Transverse colon (tissue), 4 donors: ENCODE measurements at regions not wholly inside any gene's neighbourhood (a gene's known extent, or its start where the extent isn't known, plus 50 kb on each side); places are given as distances from the start of the nearest gene placed in this dataset.

Source experiments
- DNase-seq: peaks from one replicate; pipeline ENCODE4 v3.0.0-alpha.2; 2019
- H3K27ac ChIP-seq, 4 donors: fragments of 200-600 bp; sonication (generic); 2 replicates each; pipeline ENCODE4 v1.5.1; 2016 to 2018; ENCODE audit warnings: inconsistent platforms in 4 of 4
- H3K27me3 ChIP-seq: fragments of 200-600 bp; sonication (generic); 2 replicates; pipeline ENCODE4 v1.5.1; 2017; ENCODE audit warnings: inconsistent platforms
- H3K36me3 ChIP-seq, 4 donors: fragments of 200-600 bp; sonication (generic); 2 replicates each; pipeline ENCODE4 v1.5.1; 2017 to 2019; ENCODE audit warnings: inconsistent platforms in 4 of 4
- H3K4me1 ChIP-seq, 4 donors: fragments of 200-600 bp; sonication (generic); 2 replicates each; pipeline ENCODE4 v1.5.1; 2017 to 2020; ENCODE audit warnings: inconsistent platforms in 4 of 4
- H3K4me3 ChIP-seq, 4 donors: fragments of 200-600 bp; sonication (generic); 1 replicate in 1 of 4; 2 replicates in 3 of 4; pipeline versions ENCODE4 v1.5.1 to v1.6.1; 2017 to 2019; ENCODE audit warnings: inconsistent platforms in 4 of 4
- H3K9me3 ChIP-seq, 2 donors: fragments of 200-600 bp; sonication (generic); 2 replicates each; pipeline ENCODE4 v1.5.1; 2017 to 2019; ENCODE audit warnings: inconsistent platforms in 2 of 2
- EP300 ChIP-seq: sonication (generic); formaldehyde crosslinking; IDR thresholded peaks from one replicate; pipeline ENCODE4 v1.6.1; 2017; ENCODE audit warnings: antibody characterized with exemption, low read depth
- POLR2A ChIP-seq: fragments of 450-650 bp; IDR thresholded peaks from one replicate; pipeline ENCODE4 v1.6.1; 2016; ENCODE audit warnings: antibody characterized with exemption, mild to moderate bottlenecking, moderate library complexity
- POLR2AphosphoS5 ChIP-seq, 3 donors: sonication (generic); formaldehyde crosslinking; IDR thresholded peaks; one replicate each; pipeline ENCODE4 v1.6.1; 2016; ENCODE audit warnings: antibody characterized with exemption in 3 of 3
- WGBS, 2 donors: methylation state at CpG; one replicate each; pipeline ENCODE4 v1.1.5; 2018; ENCODE audit warnings: low coverage in 1 of 2; 5-methylcytosine and 5-hydroxymethylcytosine counted together
- in situ Hi-C, 4 donors: fragments of 200-750 bp; cut with MboI; loops; one replicate each; pipeline versions ENCODE4 v1.15.0 to v1.15.1; 2017; ENCODE audit warnings: low sequenced_read_pairs in 3 of 4, low pct_ligation_motif_present in 1 of 4, low pct_unique_long_range_greater_than_20kb in 1 of 4
- intact Hi-C: fragments of 100-400 bp; cut with DNase I; formaldehyde crosslinking; loops from one replicate; pipeline ENCODE4 v1.15.1; 2023; ENCODE audit warnings: low total_unique reads
- TF ChIP-seq, protein P1 (sequence below), 5 experiments: fragments of 200-600 bp in 3 of 5; fragments of 450-650 bp in 2 of 5; sonication (generic) in 3 of 5; IDR thresholded peaks; 1 replicate in 2 of 5; 2 replicates in 3 of 5; pipeline ENCODE4 v1.5.1; 2016 to 2017; ENCODE audit warnings: antibody characterized with exemption in 5 of 5, inconsistent platforms in 3 of 5, mild to moderate bottlenecking in 2 of 5, moderate library complexity in 1 of 5

DNA sequence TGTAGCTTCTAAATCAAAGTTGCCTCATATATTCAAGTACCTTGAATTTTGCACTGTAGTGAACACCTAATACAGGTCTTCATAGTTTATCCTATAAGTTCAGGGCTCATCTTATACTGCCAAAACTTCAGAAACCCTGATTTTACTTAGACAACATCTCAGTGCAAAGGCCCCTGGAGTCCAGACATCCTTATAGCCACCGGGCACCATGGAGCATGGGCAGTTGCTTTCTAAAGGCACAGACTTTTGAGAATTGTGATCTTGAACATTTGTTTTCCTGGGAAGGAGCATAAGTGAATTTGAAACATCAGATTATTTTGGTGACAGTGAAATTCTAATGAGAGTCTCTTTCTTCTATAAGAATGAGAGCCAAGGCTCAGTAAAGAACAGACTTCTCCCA lies 292.3 kb downstream of the CYRIA start:
- Histone ChIP-seq H3K36me3 (no peaks in the 10 kb centered on the region), H3K9me3 (no peaks in the 10 kb centered on the region), H3K27ac (no peak overlapping the region), H3K4me3 (no peak overlapping the region), H3K4me1 (no peaks in the 10 kb centered on the region), H3K27me3 (no peaks in the 10 kb centered on the region)
- WGBS, 2 donors: 75 to 87% methylated on average over 1 of the region's 1 CpG
- no peak for DNase-seq
- TF ChIP-seq, protein P1, sequence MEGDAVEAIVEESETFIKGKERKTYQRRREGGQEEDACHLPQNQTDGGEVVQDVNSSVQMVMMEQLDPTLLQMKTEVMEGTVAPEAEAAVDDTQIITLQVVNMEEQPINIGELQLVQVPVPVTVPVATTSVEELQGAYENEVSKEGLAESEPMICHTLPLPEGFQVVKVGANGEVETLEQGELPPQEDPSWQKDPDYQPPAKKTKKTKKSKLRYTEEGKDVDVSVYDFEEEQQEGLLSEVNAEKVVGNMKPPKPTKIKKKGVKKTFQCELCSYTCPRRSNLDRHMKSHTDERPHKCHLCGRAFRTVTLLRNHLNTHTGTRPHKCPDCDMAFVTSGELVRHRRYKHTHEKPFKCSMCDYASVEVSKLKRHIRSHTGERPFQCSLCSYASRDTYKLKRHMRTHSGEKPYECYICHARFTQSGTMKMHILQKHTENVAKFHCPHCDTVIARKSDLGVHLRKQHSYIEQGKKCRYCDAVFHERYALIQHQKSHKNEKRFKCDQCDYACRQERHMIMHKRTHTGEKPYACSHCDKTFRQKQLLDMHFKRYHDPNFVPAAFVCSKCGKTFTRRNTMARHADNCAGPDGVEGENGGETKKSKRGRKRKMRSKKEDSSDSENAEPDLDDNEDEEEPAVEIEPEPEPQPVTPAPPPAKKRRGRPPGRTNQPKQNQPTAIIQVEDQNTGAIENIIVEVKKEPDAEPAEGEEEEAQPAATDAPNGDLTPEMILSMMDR (IDR thresholded peaks at IDR 0.05): no peak
- TF ChIP-seq EP300 (no peak), POLR2A (no peak), POLR2AphosphoS5 (IDR thresholded peaks at IDR 0.05) (no peak)
- intact Hi-C loops (no loop called here), in situ Hi-C loops (no loop called here)

DNA sequence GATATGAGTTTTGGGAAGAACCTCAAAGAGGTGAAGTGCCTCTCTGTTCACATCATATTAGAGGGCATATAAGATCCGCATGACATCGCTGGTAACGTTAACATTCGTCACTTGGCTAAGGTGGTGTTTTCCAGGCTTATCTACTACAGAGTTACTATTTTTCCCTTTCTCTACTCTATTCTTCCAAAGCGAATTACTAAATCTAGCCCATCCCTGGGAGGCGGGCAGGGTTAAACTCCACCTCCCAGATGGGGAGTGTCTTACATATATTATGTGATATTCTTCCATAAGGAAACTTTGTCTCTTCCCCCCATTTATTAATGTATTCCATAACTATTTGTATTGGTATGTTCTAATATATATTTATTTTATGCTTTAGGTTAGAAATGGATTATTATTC lies 293.9 kb downstream of the CYRIA start:
- H3K27ac ChIP-seq: no peak overlapping the region
- 92 to 97% methylated on average over 6 of the region's 6 CpGs for WGBS, 2 donors
- TF ChIP-seq, protein P1 (IDR thresholded peaks at IDR 0.05): no peak
- no peak for TF ChIP-seq POLR2A
- no peak for TF ChIP-seq POLR2AphosphoS5 (IDR thresholded peaks at IDR 0.05)
- TF ChIP-seq EP300: no peak
- H3K27me3 ChIP-seq: no peaks in the 10 kb centered on the region
- H3K4me3 ChIP-seq: no peak overlapping the region
- no peaks in the 10 kb centered on the region for H3K9me3 ChIP-seq
- H3K36me3 ChIP-seq: no peaks in the 10 kb centered on the region
- DNase-seq: no peak
- in situ Hi-C loops: no loop called here
- H3K4me1 ChIP-seq: no peaks in the 10 kb centered on the region
- intact Hi-C loops: no loop called here

DNA sequence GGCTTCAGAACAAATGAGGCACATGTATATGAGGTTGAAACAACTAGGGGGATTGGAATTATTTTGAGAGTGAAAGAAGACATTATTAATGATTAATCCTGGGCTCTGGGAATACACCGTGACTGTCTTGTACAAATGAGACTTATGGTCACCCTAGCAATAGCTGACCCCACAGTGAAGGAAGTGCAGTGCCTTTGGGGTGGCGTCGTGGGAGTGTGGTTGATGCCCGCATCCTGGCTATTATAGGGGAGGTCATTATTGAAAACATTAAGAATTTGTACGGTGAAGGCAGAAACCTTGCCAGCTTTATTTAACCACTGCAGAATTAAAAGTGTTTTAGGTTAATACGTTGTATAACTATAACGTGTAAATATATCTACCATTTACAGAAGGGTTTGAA lies 296.7 kb downstream of the CYRIA start:
- Histone ChIP-seq H3K36me3 (no peaks in the 10 kb centered on the region), H3K27ac (no peak overlapping the region), H3K9me3 (no peaks in the 10 kb centered on the region), H3K4me3 (no peak overlapping the region), H3K27me3 (no peaks in the 10 kb centered on the region), H3K4me1 (no peaks in the 10 kb centered on the region)
- TF ChIP-seq, protein P1 (IDR thresholded peaks at IDR 0.05): no peak
- TF ChIP-seq EP300 (no peak), POLR2A (no peak), POLR2AphosphoS5 (IDR thresholded peaks at IDR 0.05) (no peak)
- WGBS, 2 donors: 89 to 93% methylated on average over 7 of the region's 7 CpGs
- DNase-seq: no peak
- intact Hi-C loops: no loop called here
- in situ Hi-C loops: no loop called here

DNA sequence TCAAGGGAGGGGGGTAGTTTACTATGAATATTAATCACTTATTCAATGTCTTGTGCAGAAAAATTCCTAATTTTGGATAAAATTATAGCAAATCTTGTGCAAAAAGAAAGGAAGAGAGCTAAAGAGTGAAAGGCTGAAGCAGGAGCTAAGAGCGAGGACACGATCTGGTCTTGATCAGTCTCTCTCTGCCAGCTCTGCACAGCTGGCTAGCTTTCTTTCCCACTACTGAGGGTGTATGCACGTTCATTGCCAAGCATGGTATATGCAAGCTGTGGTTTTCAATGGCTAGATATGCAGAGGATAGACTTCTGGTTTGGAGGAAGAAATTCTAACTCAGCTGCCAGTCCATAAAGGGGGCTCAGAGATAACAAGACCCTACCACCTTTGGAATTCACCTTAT lies 297.3 kb downstream of the CYRIA start:
- DNase-seq: no peak
- TF ChIP-seq POLR2A (no peak), POLR2AphosphoS5 (IDR thresholded peaks at IDR 0.05) (no peak), EP300 (no peak)
- TF ChIP-seq, protein P1 (IDR thresholded peaks at IDR 0.05): no peak
- in situ Hi-C loops: no loop called here

More for the DNA sequence above, 297.3 kb downstream of the CYRIA start:
- intact Hi-C loops: no loop called here
- no peaks in the 10 kb centered on the region for H3K4me1 ChIP-seq
- no peak overlapping the region for H3K27ac ChIP-seq
- no peaks in the 10 kb centered on the region for H3K9me3 ChIP-seq
- H3K36me3 ChIP-seq: no peaks in the 10 kb centered on the region
- 75 to 77% methylated on average over 3 of the region's 3 CpGs for WGBS, 2 donors
- H3K4me3 ChIP-seq: no peak overlapping the region
- no peaks in the 10 kb centered on the region for H3K27me3 ChIP-seq
